SK-N-SH (cell line): ENCODE measurements at regions not wholly inside any gene's neighbourhood (a gene's known extent, or its start where the extent isn't known, plus 50 kb on each side); places are given as distances from the start of the nearest gene placed in this dataset.

Source experiments
- CTCF ChIA-PET: fragments of 300-600, 350-600 bp; formaldehyde crosslinking; extraction: SDS; loops from one replicate; lab custom pipeline; 2021; lab: Yijun Ruan, JAX
- POLR2A ChIA-PET: fragments of 350-600 bp; sonication (Branson Sonifier 250); formaldehyde crosslinking; extraction: SDS; loops from one replicate; lab custom pipeline; 2020; ENCODE audit warnings: antibody characterized with exemption, inconsistent platforms; lab: Yijun Ruan, JAX
- DNase-seq: peaks from one replicate; pipeline ENCODE4 v3.0.0; 2012
- H2AFZ ChIP-seq: fragments of 200-600 bp; sonication (generic); 2 replicates; pipeline ENCODE4 v1.8.1; 2016; ENCODE audit warnings: antibody characterized with exemption, mild to moderate bottlenecking, low read depth
- H3F3A ChIP-seq: fragments of 200-600 bp; sonication (generic); replicated peaks from 2 replicates; pipeline ENCODE3; 2016; ENCODE audit warnings: antibody characterized with exemption, mild to moderate bottlenecking; ENCODE audit not compliant: insufficient read depth
- H3K27ac ChIP-seq, 2 experiments: fragments of 200-500 bp in 1 of 2; fragments of 200-600 bp in 1 of 2; sonication (Bioruptor generic) in 1 of 2; sonication (generic), shearing (Covaris generic) in 1 of 2; 2 replicates each; pipeline versions ENCODE4 v1.5.1 to v1.6.1; 2014 to 2016; ENCODE audit warnings: low read depth in 2 of 2, inconsistent platforms in 1 of 2, low read length in 1 of 2, mild to moderate bottlenecking in 1 of 2, mixed read lengths in 1 of 2
- H3K27me3 ChIP-seq: fragments of 200-600 bp; sonication (generic), shearing (Covaris generic); 2 replicates; pipeline ENCODE4 v1.6.1; 2016; ENCODE audit warnings: mixed run types; ENCODE audit not compliant: insufficient read depth
- H3K36me3 ChIP-seq, 2 experiments: fragments of 200-500 bp in 1 of 2; fragments of 200-600 bp in 1 of 2; sonication (Bioruptor generic) in 1 of 2; sonication (generic) in 1 of 2; replicated peaks in 1 of 2; 2 replicates each; pipeline versions ENCODE3 to v1.5.1; 2014 to 2016; ENCODE audit warnings: low read length in 1 of 2, mild to moderate bottlenecking in 1 of 2; ENCODE audit not compliant: insufficient read depth in 2 of 2, control insufficient read depth in 1 of 2
- H3K4me1 ChIP-seq, 2 experiments: fragments of 200-500 bp in 1 of 2; fragments of 200-600 bp in 1 of 2; sonication (Bioruptor generic) in 1 of 2; sonication (generic), shearing (Covaris generic) in 1 of 2; 2 replicates each; pipeline versions ENCODE4 v1.5.1 to v1.6.1; 2014 to 2016; ENCODE audit warnings: low read depth in 1 of 2, low read length in 1 of 2, mixed run types in 1 of 2; ENCODE audit not compliant: insufficient read depth in 2 of 2, control insufficient read depth in 1 of 2
- H3K4me2 ChIP-seq: fragments of 200-600 bp; sonication (generic), shearing (Covaris generic); 2 replicates; pipeline ENCODE4 v1.6.1; 2017; ENCODE audit warnings: mixed run types
- H3K4me3 ChIP-seq, 2 experiments: fragments of 200-500 bp in 1 of 2; fragments of 200-600 bp in 1 of 2; sonication (Bioruptor generic) in 1 of 2; sonication (generic), shearing (Covaris generic) in 1 of 2; 2 replicates each; pipeline versions ENCODE4 v1.5.1 to v1.8.1; 2014 to 2016; ENCODE audit warnings: low read depth in 2 of 2, inconsistent platforms in 1 of 2, low read length in 1 of 2, mild to moderate bottlenecking in 1 of 2, mixed read lengths in 1 of 2, moderate library complexity in 1 of 2
- H3K79me2 ChIP-seq: fragments of 200-600 bp; sonication (generic); 2 replicates; pipeline ENCODE4 v1.8.1; 2017; ENCODE audit warnings: mild to moderate bottlenecking; ENCODE audit not compliant: insufficient read depth
- H3K9ac ChIP-seq: fragments of 200-600 bp; sonication (generic); 2 replicates; pipeline ENCODE4 v1.6.1; 2017; ENCODE audit warnings: mixed run types
- H3K9me2 ChIP-seq: fragments of 200-600 bp; sonication (generic); 2 replicates; pipeline ENCODE4 v1.6.1; 2017; ENCODE audit warnings: mixed run types
- H3K9me3 ChIP-seq: fragments of 200-600 bp; sonication (generic); 2 replicates; pipeline ENCODE4 v1.6.1; 2017; ENCODE audit warnings: mixed run types, mild to moderate bottlenecking, moderate library complexity
- H4K20me1 ChIP-seq: fragments of 200-600 bp; sonication (generic); 2 replicates; pipeline ENCODE4 v1.6.1; 2017; ENCODE audit warnings: mild to moderate bottlenecking, mixed run types; ENCODE audit not compliant: insufficient read depth
- CHD2 ChIP-seq: fragments of 150-350 bp; IDR thresholded peaks from 2 replicates; pipeline ENCODE4 v1.6.1; 2018; ENCODE audit warnings: low read length; ENCODE audit not compliant: partially characterized antibody
- CTCF ChIP-seq: fragments of 200-600 bp; sonication (generic); IDR thresholded peaks from 2 replicates; pipeline ENCODE4 v1.6.1; 2017; ENCODE audit warnings: antibody characterized with exemption, mild to moderate bottlenecking, moderate library complexity
- FOXJ3 ChIP-seq: sonication (generic); formaldehyde crosslinking; IDR thresholded peaks from 2 replicates; pipeline ENCODE4 v1.5.1; 2020; ENCODE audit warnings: mild to moderate bottlenecking, missing genetic modification reagents
- FOXM1 ChIP-seq: IDR thresholded peaks from 2 replicates; pipeline ENCODE4 v1.4.0; 2012; ENCODE audit warnings: low read depth, mild to moderate bottlenecking
- IRF3 ChIP-seq: fragments of 150-350 bp; IDR thresholded peaks from 2 replicates; pipeline ENCODE4 v1.6.1; 2016; ENCODE audit warnings: mild to moderate bottlenecking, low read depth, low read length
- MEF2A ChIP-seq: IDR thresholded peaks from 2 replicates; pipeline ENCODE4 v1.4.0; 2012; ENCODE audit warnings: low read depth, borderline replicate concordance
- MXI1 ChIP-seq: IDR thresholded peaks from 2 replicates; pipeline ENCODE4 v1.6.1; 2012; ENCODE audit warnings: mild to moderate bottlenecking, low read depth, low read length, improper control_type of control experiment
- NRF1 ChIP-seq: IDR thresholded peaks from 2 replicates; pipeline ENCODE4 v1.6.1; 2012; ENCODE audit warnings: low read depth, mild to moderate bottlenecking, low read length
- RAD21 ChIP-seq: IDR thresholded peaks from 2 replicates; pipeline ENCODE4 v1.6.1; 2012; ENCODE audit warnings: mild to moderate bottlenecking, low read length
- RCOR1 ChIP-seq: fragments of 150-350 bp; IDR thresholded peaks from 2 replicates; pipeline ENCODE4 v1.6.1; 2017; ENCODE audit warnings: antibody characterized with exemption, low read length
- TEAD4 ChIP-seq: IDR thresholded peaks from 2 replicates; pipeline ENCODE4 v1.4.0; 2012; ENCODE audit warnings: mild to moderate bottlenecking, borderline replicate concordance; ENCODE audit not compliant: insufficient read depth
- USF1 ChIP-seq: IDR thresholded peaks from 2 replicates; pipeline ENCODE4 v1.4.0; 2012; ENCODE audit warnings: low read depth, borderline replicate concordance
- WGBS: methylation state at CpG from one replicate; pipeline ENCODE4 v1.1.6; 2017; ENCODE audit warnings: low lambda C conversion rate; 5-methylcytosine and 5-hydroxymethylcytosine counted together

- no peak for TF ChIP-seq CTCF
- no peak for TF ChIP-seq FOXM1
Measured at GRCh38 chr4:35066406-35066805, 1177.9 kb downstream of the ARAP2 start (continued).

- no peaks in the 10 kb centered on the region for H3K79me2 ChIP-seq
- H3F3A ChIP-seq = no peaks in the 10 kb centered on the region
- H2AFZ ChIP-seq = no peak overlapping the region
- no peaks in the 10 kb centered on the region for H3K4me1 ChIP-seq
- H3K27ac ChIP-seq = no peak overlapping the region
- no peaks in the 10 kb centered on the region for H3K9me3 ChIP-seq
- DNase-seq = no peak
- TF ChIP-seq FOXJ3 (CRISPR knock-in tag) (no peak), MEF2A (no peak), NRF1 (no peak), TEAD4 (no peak), CTCF (no peak), USF1 (no peak), CHD2 (no peak), RAD21 (no peak), RCOR1 (no peak), MXI1 (no peak), IRF3 (no peak)
- H3K9me2 ChIP-seq = no peaks in the 10 kb centered on the region
- H4K20me1 ChIP-seq = no peaks in the 10 kb centered on the region
- CTCF ChIA-PET = no interaction called here
- no peak overlapping the region for H3K4me2 ChIP-seq
- H3K4me3 ChIP-seq = no peak overlapping the region
- no peaks in the 10 kb centered on the region for H3K36me3 ChIP-seq
- no peak overlapping the region for H3K9ac ChIP-seq
- 14% methylated on average over 1 of the region's 1 CpG for WGBS
- H3K27me3 ChIP-seq = no peaks in the 10 kb centered on the region
- POLR2A ChIA-PET = no interaction called here
Measured at GRCh38 chr4:35080799-35081198, 1163.5 kb downstream of the ARAP2 start.
